B cell (primary cell): ENCODE measurements at regions not wholly inside any gene's neighbourhood (a gene's known extent, or its start where the extent isn't known, plus 50 kb on each side); places are given as distances from the start of the nearest gene placed in this dataset.

ENCODE experiments used
- ATAC-seq: fragments of 200-7000 bp; cut with Tn5 transposase; one replicate; pipeline ENCODE4 v1.10.0; 2021; ENCODE audit warnings: low read depth, mild to moderate bottlenecking, moderate number of reproducible peaks, moderate library complexity
- CTCF ChIA-PET: fragments of 350-600 bp; sonication (Branson Sonifier 250); formaldehyde crosslinking; loops from one replicate; lab custom pipeline; 2021; ENCODE audit warnings: antibody characterized with exemption, inconsistent platforms; lab: Charles Lee
- POLR2A ChIA-PET: fragments of 350-600 bp; sonication (Branson Sonifier 250); formaldehyde crosslinking; loops from one replicate; lab custom pipeline; 2021; ENCODE audit warnings: antibody characterized with exemption; lab: Charles Lee
- DNase-seq: peaks from one replicate; pipeline ENCODE4 v3.0.0; 2013
- H2AFZ ChIP-seq: 2 replicates; pipeline ENCODE4 v1.6.1; 2012; ENCODE audit warnings: mild to moderate bottlenecking, low read depth, low read length; ENCODE audit not compliant: insufficient read depth, poor library complexity, severe bottlenecking
- H3K27ac ChIP-seq, 2 donors: 1 replicate in 1 of 2; 2 replicates in 1 of 2; pipeline ENCODE4 v1.5.1; 2012 to 2013; ENCODE audit warnings: low read length in 2 of 2, mild to moderate bottlenecking in 2 of 2, moderate library complexity in 1 of 2
- H3K27me3 ChIP-seq, 4 experiments: fragments of 200-600 bp in 1 of 4; sonication (generic) in 1 of 4; replicated peaks in 1 of 4; 1 replicate in 2 of 4; 2 replicates in 2 of 4; pipeline versions ENCODE4 v1.6.1 to v1.7.0; 2013 to 2016; ENCODE audit warnings: low read length in 3 of 4, mild to moderate bottlenecking in 2 of 4, mixed read lengths in 1 of 4, moderate library complexity in 1 of 4; ENCODE audit not compliant: insufficient read depth in 4 of 4, control insufficient read depth in 3 of 4; ENCODE audit errors: control extremely low read depth in 1 of 4
- H3K36me3 ChIP-seq, 2 experiments: replicated peaks in 1 of 2; 1 replicate in 1 of 2; 2 replicates in 1 of 2; pipeline versions ENCODE4 v1.6.1 to v1.7.1; 2013; ENCODE audit warnings: low read length in 1 of 2; ENCODE audit not compliant: insufficient read depth in 2 of 2, control insufficient read depth in 1 of 2; ENCODE audit errors: control extremely low read depth in 1 of 2, extremely low read depth in 1 of 2
- H3K4me1 ChIP-seq, 2 donors: fragments of 200-600 bp in 1 of 2; sonication (generic) in 1 of 2; 1 replicate in 1 of 2; 2 replicates in 1 of 2; pipeline versions ENCODE4 v1.5.1 to v1.6.1; 2013 to 2017; ENCODE audit warnings: low read length in 2 of 2; ENCODE audit not compliant: control insufficient read depth in 2 of 2, insufficient read depth in 2 of 2
- H3K4me2 ChIP-seq: replicated peaks from 2 replicates; pipeline ENCODE3; 2012; ENCODE audit warnings: mild to moderate bottlenecking, low read depth, low read length; ENCODE audit not compliant: poor library complexity, severe bottlenecking
- H3K4me3 ChIP-seq, 5 experiments: fragments of 200-600 bp in 1 of 5; sonication (generic) in 1 of 5; 1 replicate in 3 of 5; 2 replicates in 2 of 5; pipeline versions ENCODE4 v1.5.1 to v1.7.0; 2011 to 2016; ENCODE audit warnings: low read length in 4 of 5, mild to moderate bottlenecking in 4 of 5, low read depth in 2 of 5, control low read depth in 1 of 5, moderate library complexity in 1 of 5; ENCODE audit not compliant: insufficient read depth in 1 of 5; ENCODE audit errors: control extremely low read depth in 1 of 5, extremely low read depth in 1 of 5
- H3K79me2 ChIP-seq: fragments of 200-600 bp; sonication (generic); one replicate; pipeline ENCODE4 v1.6.0; 2016; ENCODE audit warnings: low read length; ENCODE audit not compliant: control insufficient read depth, insufficient read depth
- H3K9ac ChIP-seq: fragments of 200-600 bp; sonication (generic); 2 replicates; pipeline ENCODE4 v1.6.1; 2017; ENCODE audit warnings: mild to moderate bottlenecking, low read length, moderate library complexity
- H3K9me3 ChIP-seq, 3 donors: one replicate each; pipeline versions ENCODE4 v1.6.1 to v1.7.1; 2013; ENCODE audit warnings: low read length in 2 of 3; ENCODE audit not compliant: control insufficient read depth in 2 of 3, insufficient read depth in 1 of 3; ENCODE audit errors: control extremely low read depth in 1 of 3
- H4K20me1 ChIP-seq: 2 replicates; pipeline ENCODE4 v1.6.0; 2012; ENCODE audit warnings: mild to moderate bottlenecking, low read length; ENCODE audit not compliant: insufficient read depth, control insufficient read depth, poor library complexity, severe bottlenecking
- H3K27ac Mint-ChIP-seq: one replicate; pipeline ENCODE4 v1.8.0; 2021; ENCODE audit warnings: mixed read lengths
- H3K27me3 Mint-ChIP-seq: one replicate; pipeline ENCODE4 v1.8.0; 2021; ENCODE audit warnings: mixed read lengths
- H3K4me1 Mint-ChIP-seq: one replicate; pipeline ENCODE4 v1.8.0; 2021; ENCODE audit warnings: mixed read lengths
- H3K4me3 Mint-ChIP-seq: one replicate; pipeline ENCODE4 v1.8.0; 2021; ENCODE audit warnings: mixed read lengths
- H3K9me3 Mint-ChIP-seq: one replicate; pipeline ENCODE4 v1.8.0; 2022; ENCODE audit warnings: mixed read lengths; ENCODE audit not compliant: insufficient read depth
- CTCF ChIP-seq: fragments of 200-600 bp; IDR thresholded peaks from one replicate; pipeline ENCODE4 v1.8.0; 2022; ENCODE audit warnings: antibody characterized with exemption, mild to moderate bottlenecking
- EZH2 ChIP-seq: IDR thresholded peaks from 2 replicates; pipeline ENCODE4 v1.6.1; 2012; ENCODE audit warnings: borderline replicate concordance, low read depth, mild to moderate bottlenecking, moderate library complexity, low read length; ENCODE audit not compliant: insufficient read depth, poor library complexity, severe bottlenecking
- WGBS: methylation state at CpG from one replicate; pipeline ENCODE4 v1.1.5; 2013; ENCODE audit warnings: missing lambda C conversion rate; ENCODE audit not compliant: insufficient coverage; 5-methylcytosine and 5-hydroxymethylcytosine counted together
- intact Hi-C: fragments of 100-400 bp; cut with micrococcal nuclease; formaldehyde crosslinking; loops from one replicate; pipeline ENCODE4 v1.10.0; 2022

- CTCF ChIA-PET, result no interaction called here
- Mint-ChIP-seq H3K27me3 (peaks cover 2% of the 10 kb centered on the region), H3K27ac (no peak overlapping the region), H3K9me3 (no peaks in the 10 kb centered on the region), H3K4me3 (no peak overlapping the region), H3K4me1 (no peaks in the 10 kb centered on the region)
- Histone ChIP-seq H3K4me3 (no peak overlapping the region), H3K9me3 (no peaks in the 10 kb centered on the region), H4K20me1 (no peaks in the 10 kb centered on the region), H3K4me2 (no peak overlapping the region), H3K4me1 (no peaks in the 10 kb centered on the region), H2AFZ (no peak overlapping the region), H3K36me3 (no peaks in the 10 kb centered on the region), H3K9ac (no peak overlapping the region), H3K27me3 (no peaks in the 10 kb centered on the region), H3K79me2 (no peaks in the 10 kb centered on the region), H3K27ac (no peak overlapping the region)
- WGBS, result no CpG with 5 or more reads among the region's 1 CpG
- TF ChIP-seq EZH2 (no peak), CTCF (no peak)
- ATAC-seq, result no peak
- POLR2A ChIA-PET, result no interaction called here
- intact Hi-C loops, result no loop called here
- no peak for DNase-seq
Observed at GRCh38 chr2:41568648-41569047, 479.2 kb upstream of the PKDCC start.

- DNase-seq (no peak), ATAC-seq (no peak)
- WGBS, result 75% methylated on average over 3 of the region's 3 CpGs
- Mint-ChIP-seq H3K27me3 (peaks cover 2% of the 10 kb centered on the region), H3K9me3 (no peaks in the 10 kb centered on the region), H3K4me3 (no peak overlapping the region), H3K27ac (no peak overlapping the region), H3K4me1 (no peaks in the 10 kb centered on the region)
- Histone ChIP-seq H3K4me3 (no peak overlapping the region), H3K9me3 (no peaks in the 10 kb centered on the region), H3K9ac (no peak overlapping the region), H2AFZ (no peak overlapping the region), H3K4me2 (no peak overlapping the region), H3K27ac (no peak overlapping the region), H3K79me2 (no peaks in the 10 kb centered on the region), H3K27me3 (no peaks in the 10 kb centered on the region), H3K4me1 (no peaks in the 10 kb centered on the region), H3K36me3 (no peaks in the 10 kb centered on the region), H4K20me1 (no peaks in the 10 kb centered on the region)
- ChIA-PET POLR2A (no interaction called here), CTCF (no interaction called here)
- intact Hi-C loops, result no loop called here
- TF ChIP-seq CTCF, result no peak
- TF ChIP-seq EZH2, result no peak
Observed at GRCh38 chr2:41572154-41572553, 475.7 kb upstream of the PKDCC start.
